ENCODE measurements at regions not wholly inside any gene's neighbourhood (a gene's known extent, or its start where the extent isn't known, plus 50 kb on each side); places are given as distances from the start of the nearest gene placed in this dataset.

- no peak for TF ChIP-seq POLR2A (IDR thresholded peaks at IDR 0.05)
- TF ChIP-seq CTCF (IDR thresholded peaks at IDR 0.05): no peak
These were observed 265.7 kb upstream of the CLEC14A start for GRCh38 chr14:38521591-38521990.
